IMR-90 (cell line): ENCODE measurements at regions not wholly inside any gene's neighbourhood (a gene's known extent, or its start where the extent isn't known, plus 50 kb on each side); places are given as distances from the start of the nearest gene placed in this dataset.

Experiments used
- ATAC-seq: fragments of 200-7000 bp; cut with Tn5 transposase; 2 replicates; pipeline ENCODE4 v1.9.1; 2020; ENCODE audit warnings: low read depth, mild to moderate bottlenecking, moderate library complexity
- BruUV-seq: library from RNA; stranded (reverse); fragments of 400-500 nt; replicated peaks from 2 replicates; lab custom pipeline; 2021; lab: Mats Ljungman, UMichigan
- CTCF ChIA-PET: fragments of 300-600 bp; formaldehyde crosslinking; extraction: SDS; loops from one replicate; lab custom pipeline; 2021; ENCODE audit warnings: antibody characterized with exemption; lab: Yijun Ruan, JAX
- POLR2A ChIA-PET: fragments of 300-600 bp; sonication (Branson Sonifier 250); formaldehyde crosslinking; loops from one replicate; lab custom pipeline; 2022; ENCODE audit warnings: antibody characterized with exemption; ENCODE audit not compliant: unreplicated experiment; lab: Charles Lee
- DNase-seq: peaks from one replicate; pipeline ENCODE4 v3.0.0; 2013
- H2AFZ ChIP-seq: replicated peaks from 2 replicates; pipeline ENCODE3; 2013; ENCODE audit warnings: low read length, mild to moderate bottlenecking; ENCODE audit not compliant: poor library complexity
- H2AK5ac ChIP-seq: 2 replicates; pipeline ENCODE4 v1.6.1; 2013; ENCODE audit warnings: low read depth, low read length, inconsistent platforms
- H2AK9ac ChIP-seq: replicated peaks from 2 replicates; pipeline ENCODE3; 2013; ENCODE audit warnings: mild to moderate bottlenecking, low read depth, low read length, moderate library complexity; ENCODE audit not compliant: poor library complexity
- H2BK120ac ChIP-seq: 2 replicates; pipeline ENCODE4 v1.6.1; 2013; ENCODE audit warnings: low read depth, low read length, inconsistent platforms
- H2BK15ac ChIP-seq: 3 replicates; pipeline ENCODE4 v1.6.1; 2013; ENCODE audit warnings: low read depth, low read length, inconsistent platforms
- H2BK20ac ChIP-seq: 2 replicates; pipeline ENCODE4 v1.6.1; 2013; ENCODE audit warnings: low read depth, mild to moderate bottlenecking, inconsistent platforms, low read length, moderate library complexity
- H2BK5ac ChIP-seq: 2 replicates; pipeline ENCODE4 v1.6.1; 2013; ENCODE audit warnings: mild to moderate bottlenecking, low read depth, low read length, inconsistent platforms; ENCODE audit not compliant: poor library complexity, severe bottlenecking
- H3K14ac ChIP-seq: replicated peaks from 2 replicates; pipeline ENCODE4 v1.6.1; 2013; ENCODE audit warnings: low read depth, low read length, inconsistent platforms
- H3K18ac ChIP-seq: 2 replicates; pipeline ENCODE4 v1.6.1; 2013; ENCODE audit warnings: low read depth, low read length, control low read depth
- H3K23ac ChIP-seq: 2 replicates; pipeline ENCODE4 v1.6.1; 2013; ENCODE audit warnings: low read depth, low read length, inconsistent platforms
- H3K27ac ChIP-seq: 2 replicates; pipeline ENCODE4 v1.5.1; 2013; ENCODE audit warnings: mild to moderate bottlenecking, control low read depth, low read length; ENCODE audit not compliant: insufficient read depth
- H3K27me3 ChIP-seq: 2 replicates; pipeline ENCODE4 v1.6.1; 2013; ENCODE audit warnings: low read length; ENCODE audit not compliant: control insufficient read depth, insufficient read depth
- H3K36me3 ChIP-seq: 2 replicates; pipeline ENCODE4 v1.6.1; 2013; ENCODE audit warnings: low read length, mixed read lengths; ENCODE audit not compliant: control insufficient read depth, insufficient read depth
- H3K4ac ChIP-seq: 2 replicates; pipeline ENCODE4 v1.6.1; 2013; ENCODE audit warnings: low read depth, low read length, inconsistent platforms
- H3K4me1 ChIP-seq: 2 replicates; pipeline ENCODE4 v1.6.1; 2013; ENCODE audit warnings: low read length, mixed read lengths; ENCODE audit not compliant: control insufficient read depth, insufficient read depth
- H3K4me2 ChIP-seq: 2 replicates; pipeline ENCODE4 v1.6.1; 2013; ENCODE audit warnings: low read depth, mild to moderate bottlenecking, control low read depth, low read length, moderate library complexity
- H3K4me3 ChIP-seq: 2 replicates; pipeline ENCODE4 v1.5.1; 2013; ENCODE audit warnings: low read depth, mild to moderate bottlenecking, control low read depth, low read length, moderate library complexity; ENCODE audit not compliant: insufficient read depth
- H3K56ac ChIP-seq: 2 replicates; pipeline ENCODE4 v1.6.1; 2013; ENCODE audit warnings: low read length, inconsistent platforms; ENCODE audit not compliant: insufficient read depth; ENCODE audit errors: extremely low read depth
- H3K79me1 ChIP-seq, 2 experiments: 2 replicates each; pipeline ENCODE4 v1.6.1; 2013; ENCODE audit warnings: low read length in 2 of 2, inconsistent platforms in 1 of 2, low read depth in 1 of 2
- H3K9ac ChIP-seq: 2 replicates; pipeline ENCODE4 v1.6.1; 2013; ENCODE audit warnings: low read depth, low read length, control low read depth
- H3K9me1 ChIP-seq: 2 replicates; pipeline ENCODE4 v1.6.1; 2013; ENCODE audit warnings: low read length, inconsistent platforms; ENCODE audit not compliant: insufficient read depth
- H3K9me3 ChIP-seq: 2 replicates; pipeline ENCODE4 v1.6.1; 2013; ENCODE audit warnings: low read length; ENCODE audit not compliant: control insufficient read depth, insufficient read depth
- H4K20me1 ChIP-seq: 2 replicates; pipeline ENCODE4 v1.6.1; 2013; ENCODE audit warnings: low read length, inconsistent platforms; ENCODE audit not compliant: insufficient read depth
- H4K5ac ChIP-seq: 2 replicates; pipeline ENCODE4 v1.6.1; 2013; ENCODE audit warnings: mild to moderate bottlenecking, low read depth, low read length, control low read depth
- H4K8ac ChIP-seq, 2 experiments: 2 replicates each; pipeline ENCODE4 v1.6.1; 2013; ENCODE audit warnings: low read depth in 2 of 2, low read length in 2 of 2, control low read depth in 1 of 2, inconsistent platforms in 1 of 2
- H4K91ac ChIP-seq: 2 replicates; pipeline ENCODE4 v1.6.1; 2013; ENCODE audit warnings: low read depth, low read length, inconsistent platforms; ENCODE audit not compliant: insufficient read depth
- BHLHE40 ChIP-seq: fragments of 150-350 bp; IDR thresholded peaks from 2 replicates; pipeline ENCODE4 v1.6.1; 2016; ENCODE audit warnings: mild to moderate bottlenecking, low read depth, low read length
- CEBPB ChIP-seq: IDR thresholded peaks from 2 replicates; pipeline ENCODE4 v1.6.1; 2012; ENCODE audit warnings: low read depth, low read length, improper control_type of control experiment
- CHD1 ChIP-seq: IDR thresholded peaks from 2 replicates; pipeline ENCODE4 v1.6.1; 2012; ENCODE audit warnings: low read depth, low read length, improper control_type of control experiment
- FOS ChIP-seq: fragments of 150-350 bp; IDR thresholded peaks from 2 replicates; pipeline ENCODE4 v1.6.1; 2016; ENCODE audit warnings: low read depth, low read length
- MAFK ChIP-seq: IDR thresholded peaks from 2 replicates; pipeline ENCODE4 v1.6.1; 2012; ENCODE audit warnings: low read depth, low read length, improper control_type of control experiment
- MAZ ChIP-seq: IDR thresholded peaks from 2 replicates; pipeline ENCODE4 v1.6.1; 2012; ENCODE audit warnings: low read depth, mild to moderate bottlenecking, low read length, improper control_type of control experiment, moderate library complexity, borderline replicate concordance
- MXI1 ChIP-seq: IDR thresholded peaks from 2 replicates; pipeline ENCODE4 v1.6.1; 2012; ENCODE audit warnings: low read depth, mild to moderate bottlenecking, low read length, moderate library complexity, borderline replicate concordance
- NFE2L2 ChIP-seq: fragments of 150-350 bp; IDR thresholded peaks from 2 replicates; pipeline ENCODE4 v1.6.1; 2016; ENCODE audit warnings: low read depth, mild to moderate bottlenecking, low read length
- POLR2A ChIP-seq: IDR thresholded peaks from 2 replicates; pipeline ENCODE4 v1.6.1; 2012; ENCODE audit warnings: mild to moderate bottlenecking, low read depth, low read length
- RAD21 ChIP-seq: IDR thresholded peaks from 2 replicates; pipeline ENCODE4 v1.6.1; 2012; ENCODE audit warnings: low read length, improper control_type of control experiment
- RCOR1 ChIP-seq: IDR thresholded peaks from 2 replicates; pipeline ENCODE4 v1.6.1; 2012; ENCODE audit warnings: mild to moderate bottlenecking, low read length, improper control_type of control experiment; ENCODE audit not compliant: insufficient replicate concordance
- RFX5 ChIP-seq: IDR thresholded peaks from 2 replicates; pipeline ENCODE4 v1.8.0; 2012; ENCODE audit warnings: low read depth, mild to moderate bottlenecking, low read length, moderate library complexity
- SMC3 ChIP-seq: fragments of 150-350 bp; IDR thresholded peaks from 2 replicates; pipeline ENCODE4 v1.6.1; 2016; ENCODE audit warnings: low read depth, mild to moderate bottlenecking, antibody characterized with exemption, low read length, moderate library complexity
- WGBS, 2 experiments: methylation state at CpG; one replicate each; pipeline versions ENCODE4 v1.1.5 to v1.1.7; 2013; ENCODE audit warnings: missing lambda C conversion rate in 2 of 2; ENCODE audit not compliant: insufficient read length in 1 of 2; ENCODE audit errors: extremely low coverage in 2 of 2; 5-methylcytosine and 5-hydroxymethylcytosine counted together
- dilution Hi-C: fragments of 300-500 bp; cut with HindIII; formaldehyde crosslinking; loops from one replicate; pipeline ENCODE4 v1.14.3; 2018; ENCODE audit warnings: low sequenced_read_pairs; ENCODE audit not compliant: unreplicated experiment
- in situ Hi-C: fragments of 300-500 bp; cut with MboI; formaldehyde crosslinking; loops from 3 replicates; pipeline ENCODE4 v1.14.3; 2019; ENCODE audit warnings: low sequenced_read_pairs, inconsistent platforms, mixed read lengths
- intact Hi-C: fragments of 100-400 bp; cut with micrococcal nuclease; formaldehyde crosslinking; loops from 2 replicates; pipeline ENCODE4 v1.10.0; 2022
- TF ChIP-seq, protein P1 (sequence below): fragments of 150-350 bp; IDR thresholded peaks from 2 replicates; pipeline ENCODE4 v1.6.1; 2017; ENCODE audit warnings: mild to moderate bottlenecking, antibody characterized with exemption, low read length, low read depth
- TF ChIP-seq, protein P2 (sequence below): fragments of 150-350 bp; IDR thresholded peaks from 2 replicates; pipeline ENCODE4 v1.6.1; 2016; ENCODE audit warnings: low read depth, mild to moderate bottlenecking, low read length, moderate library complexity, borderline replicate concordance
- TF ChIP-seq, protein P3 (sequence below): conservative IDR thresholded peaks from 2 replicates; pipeline ENCODE4 v1.5.1; 2012; ENCODE audit warnings: mild to moderate bottlenecking, low read depth, low read length, improper control_type of control experiment

DNA sequence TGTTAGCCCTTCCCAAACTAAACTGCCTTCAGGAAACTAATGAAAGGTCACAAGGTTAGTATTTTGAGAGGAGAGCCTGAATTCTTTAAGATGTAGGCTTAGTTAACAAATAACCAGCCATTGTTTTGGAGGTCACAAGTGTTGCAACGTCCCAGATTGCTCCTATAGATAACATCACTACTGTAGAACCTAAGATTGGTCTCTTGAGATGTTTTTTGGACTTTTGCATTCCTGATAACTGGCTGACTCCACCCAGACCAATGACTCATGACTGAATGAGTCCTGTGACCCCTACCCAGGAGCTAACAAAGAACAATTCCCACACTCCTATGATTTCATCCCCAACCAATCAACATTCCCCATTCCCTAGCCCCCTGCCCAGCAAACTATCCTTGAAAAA is 178.8 kb downstream of the SCP2D1 start:
- no peaks in the 10 kb centered on the region for H3K79me1 ChIP-seq
- H2BK15ac ChIP-seq: no peak overlapping the region
- no peak overlapping the region for H4K8ac ChIP-seq
- POLR2A ChIA-PET: interaction anchor here (0.6 kb wide), 1 partner anchor 8 kb away, joined by 4 read pairs; no protein-coding TSS in a partner anchor
- in situ Hi-C loops (no loop called here), dilution Hi-C loops (no loop called here), intact Hi-C loops (no loop called here)
- H4K20me1 ChIP-seq: no peaks in the 10 kb centered on the region
- no peak overlapping the region for H2BK120ac ChIP-seq
- H2AK5ac ChIP-seq: no peak overlapping the region
- no peak overlapping the region for H2BK5ac ChIP-seq
- H3K4ac ChIP-seq: no peak overlapping the region
- H3K23ac ChIP-seq: no peak overlapping the region
- DNase-seq (no peak), ATAC-seq (no peak)
- H3K36me3 ChIP-seq: no peaks in the 10 kb centered on the region
- WGBS, 2 experiments: no CpG with 5 or more reads among the region's 1 CpG
- no peak overlapping the region for H2AFZ ChIP-seq
- no peak overlapping the region for H3K56ac ChIP-seq
- no peak overlapping the region for H4K5ac ChIP-seq
- H3K4me1 ChIP-seq: no peaks in the 10 kb centered on the region
- H3K4me2 ChIP-seq: no peak overlapping the region
- H3K18ac ChIP-seq: no peak overlapping the region
- no peak overlapping the region for H3K14ac ChIP-seq
- H3K9me1 ChIP-seq: no peaks in the 10 kb centered on the region
- no TSS peak for BruUV-seq
- H2AK9ac ChIP-seq: no peak overlapping the region
- H3K27me3 ChIP-seq: no peaks in the 10 kb centered on the region
- H2BK20ac ChIP-seq: no peak overlapping the region
- peaks cover 28% of the 10 kb centered on the region for H3K9me3 ChIP-seq
- H3K4me3 ChIP-seq: no peak overlapping the region
- CTCF ChIA-PET: no interaction called here
- TF ChIP-seq, protein P1, sequence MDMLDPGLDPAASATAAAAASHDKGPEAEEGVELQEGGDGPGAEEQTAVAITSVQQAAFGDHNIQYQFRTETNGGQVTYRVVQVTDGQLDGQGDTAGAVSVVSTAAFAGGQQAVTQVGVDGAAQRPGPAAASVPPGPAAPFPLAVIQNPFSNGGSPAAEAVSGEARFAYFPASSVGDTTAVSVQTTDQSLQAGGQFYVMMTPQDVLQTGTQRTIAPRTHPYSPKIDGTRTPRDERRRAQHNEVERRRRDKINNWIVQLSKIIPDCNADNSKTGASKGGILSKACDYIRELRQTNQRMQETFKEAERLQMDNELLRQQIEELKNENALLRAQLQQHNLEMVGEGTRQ: no peak
- TF ChIP-seq FOS (no peak), CEBPB (no peak), MAZ (no peak), NFE2L2 (no peak), SMC3 (no peak), RAD21 (no peak), RFX5 (no peak), MAFK (no peak), MXI1 (no peak), POLR2A (no peak), BHLHE40 (no peak), RCOR1 (no peak), CHD1 (no peak)
- TF ChIP-seq, protein P2, sequence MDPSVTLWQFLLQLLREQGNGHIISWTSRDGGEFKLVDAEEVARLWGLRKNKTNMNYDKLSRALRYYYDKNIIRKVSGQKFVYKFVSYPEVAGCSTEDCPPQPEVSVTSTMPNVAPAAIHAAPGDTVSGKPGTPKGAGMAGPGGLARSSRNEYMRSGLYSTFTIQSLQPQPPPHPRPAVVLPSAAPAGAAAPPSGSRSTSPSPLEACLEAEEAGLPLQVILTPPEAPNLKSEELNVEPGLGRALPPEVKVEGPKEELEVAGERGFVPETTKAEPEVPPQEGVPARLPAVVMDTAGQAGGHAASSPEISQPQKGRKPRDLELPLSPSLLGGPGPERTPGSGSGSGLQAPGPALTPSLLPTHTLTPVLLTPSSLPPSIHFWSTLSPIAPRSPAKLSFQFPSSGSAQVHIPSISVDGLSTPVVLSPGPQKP: no peak
- TF ChIP-seq, protein P3, sequence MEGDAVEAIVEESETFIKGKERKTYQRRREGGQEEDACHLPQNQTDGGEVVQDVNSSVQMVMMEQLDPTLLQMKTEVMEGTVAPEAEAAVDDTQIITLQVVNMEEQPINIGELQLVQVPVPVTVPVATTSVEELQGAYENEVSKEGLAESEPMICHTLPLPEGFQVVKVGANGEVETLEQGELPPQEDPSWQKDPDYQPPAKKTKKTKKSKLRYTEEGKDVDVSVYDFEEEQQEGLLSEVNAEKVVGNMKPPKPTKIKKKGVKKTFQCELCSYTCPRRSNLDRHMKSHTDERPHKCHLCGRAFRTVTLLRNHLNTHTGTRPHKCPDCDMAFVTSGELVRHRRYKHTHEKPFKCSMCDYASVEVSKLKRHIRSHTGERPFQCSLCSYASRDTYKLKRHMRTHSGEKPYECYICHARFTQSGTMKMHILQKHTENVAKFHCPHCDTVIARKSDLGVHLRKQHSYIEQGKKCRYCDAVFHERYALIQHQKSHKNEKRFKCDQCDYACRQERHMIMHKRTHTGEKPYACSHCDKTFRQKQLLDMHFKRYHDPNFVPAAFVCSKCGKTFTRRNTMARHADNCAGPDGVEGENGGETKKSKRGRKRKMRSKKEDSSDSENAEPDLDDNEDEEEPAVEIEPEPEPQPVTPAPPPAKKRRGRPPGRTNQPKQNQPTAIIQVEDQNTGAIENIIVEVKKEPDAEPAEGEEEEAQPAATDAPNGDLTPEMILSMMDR: no peak
- H4K91ac ChIP-seq: no peak overlapping the region
- H3K27ac ChIP-seq: no peak overlapping the region
- H3K9ac ChIP-seq: no peak overlapping the region
